OCI-LY3 (cell line): ENCODE measurements at regions not wholly inside any gene's neighbourhood (a gene's known extent, or its start where the extent isn't known, plus 50 kb on each side); places are given as distances from the start of the nearest gene placed in this dataset.

Experiments
- EZH2phosphoT487 ChIP-seq: fragments of 200-600 bp; shearing (Covaris generic); IDR thresholded peaks from 2 replicates; pipeline ENCODE4 v1.6.1; 2018; ENCODE audit warnings: antibody characterized with exemption, mixed run types, low read depth
- TF ChIP-seq, protein P1 (sequence below): fragments of 200-600, 300-600 bp; sonication (generic); IDR thresholded peaks from 2 replicates; pipeline ENCODE4 v1.5.1; 2014; ENCODE audit warnings: antibody characterized with exemption, low read length, low read depth

DNA sequence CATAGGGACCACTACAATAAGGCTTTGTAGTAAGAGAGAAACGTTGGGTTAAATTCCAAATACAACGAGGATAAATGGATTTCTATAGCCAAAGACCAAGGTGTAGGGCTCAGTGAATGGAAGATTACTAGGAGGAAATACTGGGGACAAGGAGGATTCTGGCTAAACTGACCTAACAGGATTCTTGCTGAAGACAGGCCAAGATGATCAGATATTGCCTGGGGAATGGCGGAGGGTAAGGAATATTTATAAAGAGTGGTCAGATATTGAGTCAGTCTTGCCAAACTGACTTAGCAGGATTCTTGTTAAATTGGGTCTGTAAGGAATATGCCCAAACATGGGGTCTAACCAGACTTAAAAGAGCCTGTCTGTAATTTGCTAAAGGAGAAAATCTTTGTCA is 463.8 kb downstream of the EDEM1 start:
- TF ChIP-seq, protein P1, sequence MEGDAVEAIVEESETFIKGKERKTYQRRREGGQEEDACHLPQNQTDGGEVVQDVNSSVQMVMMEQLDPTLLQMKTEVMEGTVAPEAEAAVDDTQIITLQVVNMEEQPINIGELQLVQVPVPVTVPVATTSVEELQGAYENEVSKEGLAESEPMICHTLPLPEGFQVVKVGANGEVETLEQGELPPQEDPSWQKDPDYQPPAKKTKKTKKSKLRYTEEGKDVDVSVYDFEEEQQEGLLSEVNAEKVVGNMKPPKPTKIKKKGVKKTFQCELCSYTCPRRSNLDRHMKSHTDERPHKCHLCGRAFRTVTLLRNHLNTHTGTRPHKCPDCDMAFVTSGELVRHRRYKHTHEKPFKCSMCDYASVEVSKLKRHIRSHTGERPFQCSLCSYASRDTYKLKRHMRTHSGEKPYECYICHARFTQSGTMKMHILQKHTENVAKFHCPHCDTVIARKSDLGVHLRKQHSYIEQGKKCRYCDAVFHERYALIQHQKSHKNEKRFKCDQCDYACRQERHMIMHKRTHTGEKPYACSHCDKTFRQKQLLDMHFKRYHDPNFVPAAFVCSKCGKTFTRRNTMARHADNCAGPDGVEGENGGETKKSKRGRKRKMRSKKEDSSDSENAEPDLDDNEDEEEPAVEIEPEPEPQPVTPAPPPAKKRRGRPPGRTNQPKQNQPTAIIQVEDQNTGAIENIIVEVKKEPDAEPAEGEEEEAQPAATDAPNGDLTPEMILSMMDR: no peak
- TF ChIP-seq EZH2phosphoT487: no peak
